ENCODE measurements at regions not wholly inside any gene's neighbourhood (a gene's known extent, or its start where the extent isn't known, plus 50 kb on each side); places are given as distances from the start of the nearest gene placed in this dataset.

GRCh38 chr3:103048068-103048722, 613.4 kb downstream of the ZPLD1 start:
- CTCF ChIA-PET (ENCODE audit: partially characterized antibody) = no interaction called here
- TF ChIP-seq CHD1 (IDR thresholded peaks at IDR 0.05; ENCODE audit: low read depth, low read length) (no peak), RBBP5 (IDR thresholded peaks at IDR 0.05; ENCODE audit: borderline replicate concordance, low read depth, low read length) (no peak), ASH2L (IDR thresholded peaks at IDR 0.05; ENCODE audit: low read length) (no peak), POU5F1 (IDR thresholded peaks at IDR 0.05; ENCODE audit: low read depth, low read length) (no peak), POLR2AphosphoS5 (IDR thresholded peaks at IDR 0.05; ENCODE audit: low read depth, low read length) (no peak), NANOG (IDR thresholded peaks at IDR 0.05; ENCODE audit: insufficient read depth, low read depth, low read length, poor library complexity, severe bottlenecking) (no peak), KDM4A (IDR thresholded peaks at IDR 0.05; ENCODE audit: low read depth, low read length, severe bottlenecking) (no peak)

More at GRCh38 chr3:103048068-103048722, 613.4 kb downstream of the ZPLD1 start:
- POLR2A ChIA-PET (ENCODE audit: partially characterized antibody) = no interaction called here
- no peaks in the 10 kb centered on the region for H4K20me1 ChIP-seq (replicated peaks in 1 of 2; ENCODE audit: control insufficient read depth in 1 of 2, insufficient read depth in 2 of 2, low read length in 2 of 2)
- H3K79me1 ChIP-seq (ENCODE audit: low read depth, low read length) = no peaks in the 10 kb centered on the region
- H3K23ac ChIP-seq (ENCODE audit: insufficient read length) = no peak overlapping the region
- H3K9me3 ChIP-seq (ENCODE audit: insufficient read depth in 2 of 2, low read depth in 1 of 2, low read length in 1 of 2) = no peaks in the 10 kb centered on the region
- no peak overlapping the region for H2AK5ac ChIP-seq (ENCODE audit: low read depth, low read length)
- H3K18ac ChIP-seq (ENCODE audit: extremely low read depth, low read length) = no peak overlapping the region
- H3K4me2 ChIP-seq (ENCODE audit: insufficient read depth in 1 of 2, low read depth in 2 of 2, low read length in 2 of 2) = no peak overlapping the region
- H3K79me2 ChIP-seq (ENCODE audit: control insufficient read depth in 1 of 2, insufficient read depth in 2 of 2, low read length in 2 of 2) = no peaks in the 10 kb centered on the region
- H3K4ac ChIP-seq (replicated peaks; ENCODE audit: insufficient read length, low read depth, low read length) = no peak overlapping the region
- H2BK120ac ChIP-seq (replicated peaks; ENCODE audit: low read depth, low read length) = no peak overlapping the region
- H4K91ac ChIP-seq (replicated peaks; ENCODE audit: insufficient read length, low read length) = no peak overlapping the region
- no peak overlapping the region for H2BK20ac ChIP-seq (ENCODE audit: low read length)
- H4K5ac ChIP-seq (ENCODE audit: insufficient read length, low read depth, low read length) = no peak overlapping the region
- no peaks in the 10 kb centered on the region for H3K36me3 ChIP-seq (ENCODE audit: control insufficient read depth in 2 of 4, insufficient read depth in 4 of 4, low read length in 3 of 4)
- H4K8ac ChIP-seq (ENCODE audit: extremely low read depth, insufficient read depth, low read length) = no peak overlapping the region
- no peaks in the 10 kb centered on the region for H3K23me2 ChIP-seq (ENCODE audit: low read depth, low read length)
- no peak overlapping the region for H2BK5ac ChIP-seq (ENCODE audit: low read depth, low read length)
- no peak overlapping the region for H3K9ac ChIP-seq (replicated peaks in 1 of 4; ENCODE audit: extremely low read depth in 1 of 4, low read depth in 3 of 4, low read length in 3 of 4)
- H3K4me3 ChIP-seq (ENCODE audit: extremely low read depth in 1 of 4, insufficient read depth in 2 of 4, low read depth in 3 of 4, low read length in 4 of 4) = no peak overlapping the region
- no peaks in the 10 kb centered on the region for H3K27me3 ChIP-seq (replicated peaks in 1 of 4; ENCODE audit: control insufficient read depth in 3 of 4, extremely low read depth in 1 of 4, insufficient read depth in 3 of 4, low read length in 3 of 4)
- H3K27ac ChIP-seq (ENCODE audit: low read depth, low read length) = no peak overlapping the region
- no peak overlapping the region for H2BK12ac ChIP-seq (ENCODE audit: low read depth, low read length)
- H3K4me1 ChIP-seq (replicated peaks in 1 of 4; ENCODE audit: control insufficient read depth in 3 of 4, insufficient read depth in 4 of 4, low read length in 3 of 4) = no peaks in the 10 kb centered on the region
- no peak overlapping the region for H2AFZ ChIP-seq (ENCODE audit: low read length)
- DNase-seq (ENCODE audit: low read depth in 1 of 2, low spot score in 2 of 2) (no peak), FAIRE-seq (no peak)
- WGBS, 2 experiments (ENCODE audit: extremely low coverage in 1 of 2, insufficient coverage in 1 of 2, insufficient read length in 1 of 2, insufficient replicate concordance in 2 of 2, low coverage in 1 of 2, low lambda C conversion rate in 2 of 2, missing lambda C conversion rate in 1 of 2) = 90% methylated on average over 5 of the region's 5 CpGs; no CpG with 5 or more reads in 1 of the 2 experiments
- H3K14ac ChIP-seq (ENCODE audit: insufficient read length) = no peak overlapping the region
- no peak overlapping the region for H2BK15ac ChIP-seq (ENCODE audit: low read length)
- H3K56ac ChIP-seq (replicated peaks; ENCODE audit: insufficient read length, low read depth, low read length) = no peak overlapping the region
